Rectal smooth muscle tissue (tissue), 1 donor: ENCODE measurements at regions not wholly inside any gene's neighbourhood (a gene's known extent, or its start where the extent isn't known, plus 50 kb on each side); places are given as distances from the start of the nearest gene placed in this dataset.

Source experiments
- H3K27ac ChIP-seq: one replicate; pipeline ENCODE4 v1.7.0; 2013; ENCODE audit warnings: low read depth, low read length, inconsistent platforms
- H3K27me3 ChIP-seq: one replicate; pipeline ENCODE4 v1.7.0; 2013; ENCODE audit warnings: low read length; ENCODE audit not compliant: control insufficient read depth, insufficient read depth
- H3K36me3 ChIP-seq: one replicate; pipeline ENCODE4 v1.7.0; 2013; ENCODE audit warnings: low read length; ENCODE audit not compliant: control insufficient read depth, insufficient read depth
- H3K4me1 ChIP-seq: one replicate; pipeline ENCODE4 v1.7.0; 2013; ENCODE audit warnings: low read length; ENCODE audit not compliant: control insufficient read depth, insufficient read depth
- H3K4me3 ChIP-seq: one replicate; pipeline ENCODE4 v1.7.0; 2013; ENCODE audit warnings: low read length
- H3K9ac ChIP-seq: one replicate; pipeline ENCODE4 v1.7.0; 2013; ENCODE audit warnings: low read length

GRCh38 chr11:15621565-15621964, 506.8 kb downstream of the INSC start:
- no peak overlapping the region for H3K9ac ChIP-seq
- H3K27me3 ChIP-seq = no peaks in the 10 kb centered on the region
- H3K4me3 ChIP-seq = no peak overlapping the region
- H3K27ac ChIP-seq = no peak overlapping the region
- no peaks in the 10 kb centered on the region for H3K4me1 ChIP-seq
- H3K36me3 ChIP-seq = no peaks in the 10 kb centered on the region

- no peaks in the 10 kb centered on the region for H3K36me3 ChIP-seq
- no peak overlapping the region for H3K9ac ChIP-seq
- H3K4me3 ChIP-seq = no peak overlapping the region
- H3K4me1 ChIP-seq = no peaks in the 10 kb centered on the region
- no peaks in the 10 kb centered on the region for H3K27me3 ChIP-seq
- no peak overlapping the region for H3K27ac ChIP-seq
These were observed 507.6 kb downstream of the INSC start for GRCh38 chr11:15622231-15622890.

- Histone ChIP-seq H3K36me3 (no peaks in the 10 kb centered on the region), H3K4me3 (no peak overlapping the region), H3K4me1 (no peaks in the 10 kb centered on the region), H3K9ac (no peak overlapping the region), H3K27me3 (no peaks in the 10 kb centered on the region), H3K27ac (no peak overlapping the region)
These were observed 510.0 kb downstream of the INSC start for GRCh38 chr11:15624701-15625100.

- Histone ChIP-seq H3K4me3 (no peak overlapping the region), H3K9ac (no peak overlapping the region), H3K4me1 (no peaks in the 10 kb centered on the region), H3K36me3 (no peaks in the 10 kb centered on the region), H3K27me3 (no peaks in the 10 kb centered on the region), H3K27ac (no peak overlapping the region)
These were observed 511.0 kb downstream of the INSC start for GRCh38 chr11:15625691-15626090.

GRCh38 chr11:15627560-15627959, 512.8 kb downstream of the INSC start:
- H3K4me1 ChIP-seq = no peaks in the 10 kb centered on the region
- no peak overlapping the region for H3K27ac ChIP-seq
- H3K36me3 ChIP-seq = no peaks in the 10 kb centered on the region
- no peak overlapping the region for H3K9ac ChIP-seq
- H3K27me3 ChIP-seq = no peaks in the 10 kb centered on the region
- H3K4me3 ChIP-seq = no peak overlapping the region

GRCh38 chr11:15629690-15630321, 515.1 kb downstream of the INSC start:
- H3K27me3 ChIP-seq = no peaks in the 10 kb centered on the region
- no peak overlapping the region for H3K9ac ChIP-seq
- no peaks in the 10 kb centered on the region for H3K36me3 ChIP-seq
- no peak overlapping the region for H3K4me3 ChIP-seq
- H3K4me1 ChIP-seq = no peaks in the 10 kb centered on the region
- no peak overlapping the region for H3K27ac ChIP-seq

- Histone ChIP-seq H3K4me1 (no peaks in the 10 kb centered on the region), H3K4me3 (no peak overlapping the region), H3K36me3 (no peaks in the 10 kb centered on the region), H3K27ac (no peak overlapping the region), H3K27me3 (no peaks in the 10 kb centered on the region), H3K9ac (no peak overlapping the region)
These were observed 516.2 kb downstream of the INSC start for GRCh38 chr11:15630896-15631295.

GRCh38 chr11:15635521-15635920, 520.8 kb downstream of the INSC start:
- Histone ChIP-seq H3K27me3 (no peaks in the 10 kb centered on the region), H3K4me3 (no peak overlapping the region), H3K36me3 (no peaks in the 10 kb centered on the region), H3K9ac (no peak overlapping the region), H3K27ac (no peak overlapping the region), H3K4me1 (no peaks in the 10 kb centered on the region)

- no peak overlapping the region for H3K9ac ChIP-seq
- H3K4me3 ChIP-seq = no peak overlapping the region
- no peaks in the 10 kb centered on the region for H3K27me3 ChIP-seq
- H3K27ac ChIP-seq = no peak overlapping the region
- H3K36me3 ChIP-seq = no peaks in the 10 kb centered on the region
- no peaks in the 10 kb centered on the region for H3K4me1 ChIP-seq
These were observed 521.9 kb downstream of the INSC start for GRCh38 chr11:15636521-15637089.

GRCh38 chr11:15638386-15638787, 523.7 kb downstream of the INSC start:
- H3K36me3 ChIP-seq = no peaks in the 10 kb centered on the region
- no peak overlapping the region for H3K9ac ChIP-seq
- no peaks in the 10 kb centered on the region for H3K4me1 ChIP-seq
- no peak overlapping the region for H3K27ac ChIP-seq
- H3K4me3 ChIP-seq = no peak overlapping the region
- no peaks in the 10 kb centered on the region for H3K27me3 ChIP-seq

GRCh38 chr11:15640318-15640717, 525.6 kb downstream of the INSC start:
- H3K4me1 ChIP-seq = no peaks in the 10 kb centered on the region
- no peak overlapping the region for H3K27ac ChIP-seq
- H3K27me3 ChIP-seq = no peaks in the 10 kb centered on the region
- no peaks in the 10 kb centered on the region for H3K36me3 ChIP-seq
- no peak overlapping the region for H3K9ac ChIP-seq
- H3K4me3 ChIP-seq = no peak overlapping the region

GRCh38 chr11:15641271-15642045, 526.7 kb downstream of the INSC start:
- Histone ChIP-seq H3K4me3 (no peak overlapping the region), H3K9ac (no peak overlapping the region), H3K27me3 (no peaks in the 10 kb centered on the region), H3K4me1 (no peaks in the 10 kb centered on the region), H3K36me3 (no peaks in the 10 kb centered on the region), H3K27ac (no peak overlapping the region)
